GM21737 (cell line): ENCODE measurements at regions not wholly inside any gene's neighbourhood (a gene's known extent, or its start where the extent isn't known, plus 50 kb on each side); places are given as distances from the start of the nearest gene placed in this dataset.

Experiments used
- ATAC-seq: cut with Tn5 transposase; IDR thresholded peaks from one replicate; pipeline ENCODE4 v1.9.1; 2021; ENCODE audit warnings: mild to moderate bottlenecking, moderate library complexity; ENCODE audit not compliant: unreplicated experiment

- no peak for ATAC-seq
Observed at GRCh38 chr4:13892739-13893105, 265.2 kb upstream of the BOD1L1 start.

GRCh38 chr4:13893211-13893610 lies 265.7 kb upstream of the BOD1L1 start:
- no peak for ATAC-seq

GRCh38 chr4:13893987-13894386 lies 266.5 kb upstream of the BOD1L1 start:
- no peak for ATAC-seq

- ATAC-seq, result no peak
Observed at GRCh38 chr4:13900780-13901179, 273.3 kb upstream of the BOD1L1 start.

- ATAC-seq, result no peak
Observed at GRCh38 chr4:13902146-13902545, 274.6 kb upstream of the BOD1L1 start.

- ATAC-seq, result no peak
Observed at GRCh38 chr4:13903061-13903460, 275.5 kb upstream of the BOD1L1 start.

- ATAC-seq, result no peak
Observed at GRCh38 chr4:13903901-13904300, 276.4 kb upstream of the BOD1L1 start.

GRCh38 chr4:13905543-13905942 lies 278.0 kb upstream of the BOD1L1 start:
- no peak for ATAC-seq

- no peak for ATAC-seq
Observed at GRCh38 chr4:13906727-13907126, 279.2 kb upstream of the BOD1L1 start.

- ATAC-seq, result no peak
Observed at GRCh38 chr4:13907255-13907751, 279.8 kb upstream of the BOD1L1 start.

GRCh38 chr4:13908455-13908854 lies 280.9 kb upstream of the BOD1L1 start:
- ATAC-seq, result no peak

- no peak for ATAC-seq
Observed at GRCh38 chr4:13910556-13910955, 283.0 kb upstream of the BOD1L1 start.

GRCh38 chr4:13911256-13911655 lies 283.7 kb upstream of the BOD1L1 start:
- ATAC-seq, result no peak

GRCh38 chr4:13912436-13912925 lies 285.0 kb upstream of the BOD1L1 start:
- ATAC-seq, result no peak

- no peak for ATAC-seq
Observed at GRCh38 chr4:13912966-13913365, 285.4 kb upstream of the BOD1L1 start.

GRCh38 chr4:13917015-13917414 lies 289.5 kb upstream of the BOD1L1 start:
- ATAC-seq, result no peak

GRCh38 chr4:13918110-13918509 lies 290.6 kb upstream of the BOD1L1 start:
- no peak for ATAC-seq

GRCh38 chr4:13918991-13919441 lies 291.5 kb upstream of the BOD1L1 start:
- no peak for ATAC-seq

GRCh38 chr4:13920111-13920875 lies 292.8 kb upstream of the BOD1L1 start:
- ATAC-seq, result no peak

GRCh38 chr4:13920901-13921300 lies 293.4 kb upstream of the BOD1L1 start:
- no peak for ATAC-seq

- no peak for ATAC-seq
Observed at GRCh38 chr4:13921805-13922204, 294.3 kb upstream of the BOD1L1 start.

GRCh38 chr4:13922459-13922858 lies 294.9 kb upstream of the BOD1L1 start:
- no peak for ATAC-seq
